ENCODE measurements at regions not wholly inside any gene's neighbourhood (a gene's known extent, or its start where the extent isn't known, plus 50 kb on each side); places are given as distances from the start of the nearest gene placed in this dataset.

- intact Hi-C loops (cut with micrococcal nuclease) = no loop called here
These were observed 68.6 kb upstream of the CCN6 start for GRCh38 chr6:111985202-111985731.

- intact Hi-C loops (cut with micrococcal nuclease) = no loop called here
These were observed 67.3 kb upstream of the CCN6 start for GRCh38 chr6:111986651-111987050.

DNA sequence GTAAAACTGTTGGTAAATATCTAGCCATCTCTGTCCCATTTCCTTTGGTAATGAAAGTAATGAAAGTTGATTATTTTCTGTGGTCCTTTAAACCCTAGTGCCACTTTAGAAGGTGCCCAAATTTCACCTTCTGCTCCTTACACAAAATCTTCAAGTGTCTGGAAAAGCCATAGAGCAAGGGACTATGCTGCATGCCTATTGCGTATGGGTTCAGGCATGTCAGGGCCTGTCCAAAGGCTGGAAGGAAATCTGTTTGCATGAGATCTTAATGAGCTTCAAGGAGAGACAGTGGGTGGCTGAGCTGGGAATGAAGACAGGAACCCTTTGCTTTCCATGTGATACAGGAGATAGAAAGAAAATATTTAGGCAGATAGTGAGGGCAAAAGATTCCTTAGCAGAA is 66.6 kb upstream of the CCN6 start:
- intact Hi-C loops (cut with micrococcal nuclease) = no loop called here

DNA sequence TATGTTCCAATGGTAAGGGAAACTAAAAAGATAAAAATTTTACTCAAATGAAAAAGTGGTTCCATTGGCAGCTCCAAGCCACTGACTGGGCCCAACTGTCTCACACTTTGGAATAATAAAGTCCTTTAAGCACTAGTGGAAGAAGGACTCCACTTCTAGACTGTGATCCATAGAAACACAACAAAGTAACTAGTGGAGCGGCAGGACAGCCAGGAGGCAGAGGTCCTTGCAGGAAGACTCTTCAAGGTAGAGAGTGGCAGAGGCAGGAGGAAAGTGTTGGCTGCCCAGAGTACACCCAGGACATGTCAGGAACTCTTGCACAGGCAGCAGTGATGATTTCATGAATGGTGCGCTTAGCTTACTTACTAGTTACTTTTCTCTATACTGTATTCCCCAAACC is 65.0 kb upstream of the CCN6 start:
- intact Hi-C loops (cut with micrococcal nuclease) = no loop called here

- intact Hi-C loops (cut with micrococcal nuclease) = loop anchor here (5.0 to 10.0 kb wide), 2 partner anchors 98 to 145 kb away; partner anchors contain the start of genes FAM229B and TUBE1
These were observed 64.2 kb upstream of the CCN6 start for GRCh38 chr6:111989743-111990142.

DNA sequence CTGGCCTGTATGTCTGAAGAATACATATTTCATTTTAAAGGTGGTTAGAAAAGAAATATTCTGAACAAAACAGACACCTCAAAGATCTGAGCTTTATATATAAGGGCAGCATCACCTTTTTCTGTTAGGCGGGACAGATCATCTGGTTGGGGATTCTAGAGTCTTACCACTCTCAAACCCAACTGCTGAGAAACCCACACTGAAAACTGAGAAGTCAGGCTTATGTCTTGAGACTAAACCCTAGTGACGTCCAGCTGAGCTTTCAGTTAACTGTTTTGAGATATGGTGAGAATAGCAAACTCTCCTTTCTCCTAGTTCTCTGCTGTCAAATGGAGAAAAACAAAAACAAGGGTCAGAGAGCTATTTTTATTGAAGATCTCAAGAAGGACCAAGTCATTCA is 63.7 kb upstream of the CCN6 start:
- intact Hi-C loops (cut with micrococcal nuclease) = loop anchor here (5.0 to 10.0 kb wide), 2 partner anchors 97 to 145 kb away; partner anchors contain the start of genes FAM229B and TUBE1

- intact Hi-C loops (cut with micrococcal nuclease) = loop anchor here (1.0 to 10.0 kb wide), 3 partner anchors 50 to 148 kb away; partner anchors contain the start of genes FAM229B and TUBE1
These were observed 61.1 kb upstream of the CCN6 start for GRCh38 chr6:111992851-111993250.

GRCh38 chr6:111993342-111993741 is 60.6 kb upstream of the CCN6 start:
- intact Hi-C loops (cut with micrococcal nuclease) = loop anchor here (1.0 to 10.0 kb wide), 3 partner anchors 50 to 149 kb away; partner anchors contain the start of genes FAM229B and TUBE1

- intact Hi-C loops (cut with micrococcal nuclease) = loop anchor here (5.0 to 10.0 kb wide), 3 partner anchors 93 to 737 kb away; partner anchors contain the start of genes FAM229B and TUBE1
These were observed 59.1 kb upstream of the CCN6 start for GRCh38 chr6:111994791-111995190.

GRCh38 chr6:111995404-111995803 is 58.5 kb upstream of the CCN6 start:
- intact Hi-C loops (cut with micrococcal nuclease) = loop anchor here (5.0 to 10.0 kb wide), 2 partner anchors 151 to 738 kb away; a partner anchor contains a TSS

DNA sequence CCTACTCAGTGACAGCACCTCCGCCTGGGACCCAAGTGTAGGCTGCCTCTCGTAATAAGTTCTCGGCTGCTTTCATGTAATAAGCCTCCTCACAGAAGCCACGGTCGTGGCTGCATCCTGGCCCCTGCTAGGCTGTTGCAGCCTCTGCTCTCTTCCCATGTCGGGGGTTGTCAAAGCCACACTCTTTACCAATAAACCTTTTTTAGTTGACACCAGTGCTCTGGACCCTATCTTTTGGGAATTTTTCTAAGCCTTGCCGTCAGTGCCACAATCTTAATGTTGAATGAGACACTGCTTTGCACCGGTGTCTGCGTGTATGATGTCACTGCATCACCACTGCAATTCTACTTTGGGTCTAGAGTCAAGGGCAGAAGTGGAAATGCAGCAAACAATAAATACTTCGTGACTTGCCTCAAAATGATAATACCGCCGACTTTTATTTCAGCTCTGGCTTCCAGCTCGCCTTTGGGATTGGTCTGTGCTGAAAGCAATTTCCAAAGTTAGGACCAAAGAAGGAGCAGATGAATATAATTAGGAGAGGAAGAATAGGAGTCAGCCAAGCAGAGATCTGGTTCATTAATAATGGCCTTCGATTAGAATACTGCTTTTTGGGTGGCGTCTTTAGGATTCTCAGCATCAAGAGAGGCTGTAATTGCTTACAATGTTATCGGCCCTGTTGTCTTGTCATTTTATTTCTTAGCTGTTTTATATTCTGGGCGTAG is 57.6 kb upstream of the CCN6 start:
- intact Hi-C loops (cut with micrococcal nuclease) = loop anchor here (2.0 to 10.0 kb wide), 4 partner anchors 124 to 739 kb away; partner anchors contain the start of gene FYN

- intact Hi-C loops (cut with micrococcal nuclease) = loop anchor here (1.0 to 10.0 kb wide), 6 partner anchors 46 to 740 kb away; partner anchors contain the start of gene FYN
These were observed 56.6 kb upstream of the CCN6 start for GRCh38 chr6:111997078-111997852.

GRCh38 chr6:111997853-111998208 is 56.1 kb upstream of the CCN6 start:
- intact Hi-C loops (cut with micrococcal nuclease) = loop anchor here (1.0 to 10.0 kb wide), 6 partner anchors 45 to 741 kb away; partner anchors contain the start of gene FYN

- intact Hi-C loops (cut with micrococcal nuclease) = no loop called here
These were observed 51.6 kb upstream of the CCN6 start for GRCh38 chr6:112002307-112002706.

Measured in T-helper 2 cell treated with Interferon-gamma antibody and Interleukin-4, amounts not matched to agents 100 ng/mL and 5 ng/mL, for 36 hours (primary cell).